Adrenal gland (tissue), 5 donors: ENCODE measurements at regions not wholly inside any gene's neighbourhood (a gene's known extent, or its start where the extent isn't known, plus 50 kb on each side); places are given as distances from the start of the nearest gene placed in this dataset.

Source experiments
- CTCF ChIP-seq, 6 experiments: fragments of 450-650 bp in 4 of 6; fragments of 200-600 bp in 2 of 6; sonication (generic) in 1 of 6; IDR thresholded peaks; 1 replicate in 5 of 6; 2 replicates in 1 of 6; pipeline versions ENCODE4 v1.5.1 to v1.8.0; 2016 to 2021; ENCODE audit warnings: antibody characterized with exemption in 6 of 6, mild to moderate bottlenecking in 2 of 6, moderate library complexity in 1 of 6
- POLR2A ChIP-seq, 2 donors: fragments of 450-650 bp; IDR thresholded peaks; one replicate each; pipeline ENCODE4 v1.6.1; 2017; ENCODE audit warnings: antibody characterized with exemption in 2 of 2, mild to moderate bottlenecking in 2 of 2, moderate library complexity in 1 of 2
- donor health status: DM: no; HTN: no; CAD: no.

DNA sequence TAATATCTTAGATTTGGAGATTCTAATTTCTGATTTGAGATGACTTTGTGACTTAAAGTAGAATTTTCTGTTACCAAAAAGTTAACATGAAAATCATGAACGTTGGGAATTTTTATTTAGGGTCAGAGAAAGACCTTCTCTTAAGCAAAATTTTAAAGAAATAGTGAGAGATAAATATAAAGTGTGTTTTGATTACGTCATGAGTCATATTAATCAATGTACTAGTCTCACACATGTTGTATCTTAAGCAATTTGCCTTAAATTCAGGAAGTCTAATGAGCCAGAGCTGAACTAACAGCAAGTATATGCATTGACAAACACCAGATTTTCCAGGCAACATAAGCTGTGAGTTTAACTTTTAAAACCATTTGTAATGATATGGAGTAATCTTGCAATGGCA, 765.5 kb upstream of the SORCS1 start:
- TF ChIP-seq CTCF (IDR thresholded peaks at IDR 0.05) (no peak), POLR2A (IDR thresholded peaks at IDR 0.05) (no peak)
